Activated naive CD8-positive, alpha-beta T cell treated with anti-CD3 and anti-CD28 coated beads, Interleukin-2, amount 10 ng/mL, durations not matched to agents 7 days and 5 days (primary cell): ENCODE measurements at regions not wholly inside any gene's neighbourhood (a gene's known extent, or its start where the extent isn't known, plus 50 kb on each side); places are given as distances from the start of the nearest gene placed in this dataset.

Experiments used
- ATAC-seq: fragments of 150-1000 bp; cut with Tn5 transposase; one replicate; pipeline ENCODE4 v1.10.0; 2021; ENCODE audit warnings: low read depth, moderate library complexity
- POLR2A ChIA-PET: fragments of 350-600 bp; sonication (Branson Sonifier 250); formaldehyde crosslinking; loops from one replicate; lab custom pipeline; 2021; ENCODE audit warnings: antibody characterized with exemption; lab: Charles Lee
- DNase-seq: peaks from one replicate; pipeline ENCODE4 v3.0.0; 2021
- H3K27ac Mint-ChIP-seq: one replicate; pipeline ENCODE4 v1.8.0; 2022; ENCODE audit warnings: mild to moderate bottlenecking, mixed read lengths
- H3K27me3 Mint-ChIP-seq: one replicate; pipeline ENCODE4 v1.8.0; 2022; ENCODE audit warnings: mild to moderate bottlenecking, moderate library complexity, mixed read lengths
- H3K36me3 Mint-ChIP-seq: one replicate; pipeline ENCODE4 v1.8.0; 2021; ENCODE audit warnings: mild to moderate bottlenecking, mixed read lengths
- H3K4me1 Mint-ChIP-seq: one replicate; pipeline ENCODE4 v1.8.0; 2021; ENCODE audit warnings: mixed read lengths
- H3K4me3 Mint-ChIP-seq: one replicate; pipeline ENCODE4 v1.8.0; 2022; ENCODE audit warnings: mild to moderate bottlenecking, moderate library complexity, mixed read lengths
- H3K9me3 Mint-ChIP-seq: one replicate; pipeline ENCODE4 v1.8.0; 2021; ENCODE audit warnings: mixed read lengths

- POLR2A ChIA-PET, result no interaction called here
- H3K4me3 Mint-ChIP-seq, result no peak overlapping the region
- no peak for ATAC-seq
Measured at GRCh38 chr4:180909279-180909678, 1333.9 kb upstream of the TENM3 start.

GRCh38 chr4:180913750-180914149 is 1329.5 kb upstream of the TENM3 start:
- Mint-ChIP-seq H3K4me3 (no peak overlapping the region), H3K27me3 (no peaks in the 10 kb centered on the region), H3K4me1 (no peaks in the 10 kb centered on the region), H3K36me3 (no peaks in the 10 kb centered on the region), H3K9me3 (no peaks in the 10 kb centered on the region), H3K27ac (no peak overlapping the region)
- POLR2A ChIA-PET, result no interaction called here
- DNase-seq (no peak), ATAC-seq (no peak)

More at GRCh38 chr4:180909279-180909678, 1333.9 kb upstream of the TENM3 start:
- Mint-ChIP-seq H3K27me3 (no peaks in the 10 kb centered on the region), H3K36me3 (no peaks in the 10 kb centered on the region), H3K9me3 (peaks cover 1% of the 10 kb centered on the region), H3K4me1 (no peaks in the 10 kb centered on the region), H3K27ac (no peak overlapping the region)
- no peak for DNase-seq

- Mint-ChIP-seq H3K27me3 (no peaks in the 10 kb centered on the region), H3K4me3 (no peak overlapping the region), H3K27ac (no peak overlapping the region), H3K36me3 (no peaks in the 10 kb centered on the region), H3K9me3 (no peaks in the 10 kb centered on the region), H3K4me1 (no peaks in the 10 kb centered on the region)
- POLR2A ChIA-PET, result no interaction called here
- DNase-seq (no peak), ATAC-seq (no peak)
Measured at GRCh38 chr4:180923486-180923885, 1319.7 kb upstream of the TENM3 start.

- no peaks in the 10 kb centered on the region for H3K36me3 Mint-ChIP-seq
- no peaks in the 10 kb centered on the region for H3K9me3 Mint-ChIP-seq
- DNase-seq, result no peak
- H3K4me3 Mint-ChIP-seq, result no peak overlapping the region
- H3K4me1 Mint-ChIP-seq, result no peaks in the 10 kb centered on the region
- H3K27me3 Mint-ChIP-seq, result no peaks in the 10 kb centered on the region
- POLR2A ChIA-PET, result no interaction called here
- H3K27ac Mint-ChIP-seq, result no peak overlapping the region
- ATAC-seq, result no peak
Measured at GRCh38 chr4:180925805-180926204, 1317.4 kb upstream of the TENM3 start.

- Mint-ChIP-seq H3K27me3 (no peaks in the 10 kb centered on the region), H3K36me3 (no peaks in the 10 kb centered on the region), H3K9me3 (no peaks in the 10 kb centered on the region), H3K4me3 (no peak overlapping the region), H3K4me1 (no peaks in the 10 kb centered on the region), H3K27ac (no peak overlapping the region)
- no peak for DNase-seq
- ATAC-seq, result no peak
- POLR2A ChIA-PET, result no interaction called here
Measured at GRCh38 chr4:180926277-180926676, 1316.9 kb upstream of the TENM3 start.

GRCh38 chr4:180932370-180933001 is 1310.7 kb upstream of the TENM3 start:
- POLR2A ChIA-PET, result no interaction called here
- DNase-seq, result no peak
- Mint-ChIP-seq H3K36me3 (no peaks in the 10 kb centered on the region), H3K4me1 (no peaks in the 10 kb centered on the region), H3K4me3 (no peak overlapping the region), H3K27me3 (no peaks in the 10 kb centered on the region), H3K27ac (no peak overlapping the region), H3K9me3 (no peaks in the 10 kb centered on the region)
- ATAC-seq, result no peak

GRCh38 chr4:180937083-180937482 is 1306.1 kb upstream of the TENM3 start:
- H3K9me3 Mint-ChIP-seq, result no peaks in the 10 kb centered on the region
- ATAC-seq (no peak), DNase-seq (no peak)
- peaks cover 2% of the 10 kb centered on the region for H3K27me3 Mint-ChIP-seq
- POLR2A ChIA-PET, result no interaction called here
- no peaks in the 10 kb centered on the region for H3K4me1 Mint-ChIP-seq
- no peak overlapping the region for H3K4me3 Mint-ChIP-seq
- no peaks in the 10 kb centered on the region for H3K36me3 Mint-ChIP-seq
- H3K27ac Mint-ChIP-seq, result no peak overlapping the region

GRCh38 chr4:180940680-180941079 is 1302.5 kb upstream of the TENM3 start:
- no peak overlapping the region for H3K4me3 Mint-ChIP-seq
- H3K27ac Mint-ChIP-seq, result no peak overlapping the region
- POLR2A ChIA-PET, result no interaction called here
- no peaks in the 10 kb centered on the region for H3K9me3 Mint-ChIP-seq
- no peak for DNase-seq
- ATAC-seq, result no peak
- no peaks in the 10 kb centered on the region for H3K4me1 Mint-ChIP-seq
- H3K27me3 Mint-ChIP-seq, result peaks cover 2% of the 10 kb centered on the region
- H3K36me3 Mint-ChIP-seq, result no peaks in the 10 kb centered on the region

GRCh38 chr4:180942367-180942916 is 1300.8 kb upstream of the TENM3 start:
- H3K9me3 Mint-ChIP-seq, result no peaks in the 10 kb centered on the region
- no peak for DNase-seq
- peaks cover 2% of the 10 kb centered on the region for H3K27me3 Mint-ChIP-seq

GRCh38 chr4:180946188-180946587 is 1297.0 kb upstream of the TENM3 start:
- POLR2A ChIA-PET, result no interaction called here
- Mint-ChIP-seq H3K9me3 (no peaks in the 10 kb centered on the region), H3K36me3 (no peaks in the 10 kb centered on the region), H3K27me3 (no peaks in the 10 kb centered on the region), H3K27ac (no peak overlapping the region), H3K4me1 (no peaks in the 10 kb centered on the region), H3K4me3 (no peak overlapping the region)
- DNase-seq, result no peak
- no peak for ATAC-seq

More at GRCh38 chr4:180942367-180942916, 1300.8 kb upstream of the TENM3 start:
- Mint-ChIP-seq H3K4me1 (no peaks in the 10 kb centered on the region), H3K4me3 (no peak overlapping the region), H3K36me3 (no peaks in the 10 kb centered on the region), H3K27ac (no peak overlapping the region)
- ATAC-seq, result no peak
- POLR2A ChIA-PET, result no interaction called here

- H3K27me3 Mint-ChIP-seq, result no peaks in the 10 kb centered on the region
- no peaks in the 10 kb centered on the region for H3K36me3 Mint-ChIP-seq
- no peak overlapping the region for H3K4me3 Mint-ChIP-seq
- H3K9me3 Mint-ChIP-seq, result no peaks in the 10 kb centered on the region
- ATAC-seq (no peak), DNase-seq (no peak)
- H3K4me1 Mint-ChIP-seq, result no peaks in the 10 kb centered on the region
- POLR2A ChIA-PET, result no interaction called here
- H3K27ac Mint-ChIP-seq, result no peak overlapping the region
Measured at GRCh38 chr4:180947425-180947824, 1295.8 kb upstream of the TENM3 start.

- POLR2A ChIA-PET, result no interaction called here
- Mint-ChIP-seq H3K4me1 (no peaks in the 10 kb centered on the region), H3K27me3 (no peaks in the 10 kb centered on the region), H3K9me3 (no peaks in the 10 kb centered on the region), H3K27ac (no peak overlapping the region), H3K4me3 (no peak overlapping the region), H3K36me3 (no peaks in the 10 kb centered on the region)
- DNase-seq (no peak), ATAC-seq (no peak)
Measured at GRCh38 chr4:180949424-180950213, 1293.6 kb upstream of the TENM3 start.

- POLR2A ChIA-PET, result no interaction called here
- no peak overlapping the region for H3K27ac Mint-ChIP-seq
- no peak overlapping the region for H3K4me3 Mint-ChIP-seq
- H3K9me3 Mint-ChIP-seq, result no peaks in the 10 kb centered on the region
- H3K27me3 Mint-ChIP-seq, result no peaks in the 10 kb centered on the region
- DNase-seq, result no peak
- no peak for ATAC-seq
- no peaks in the 10 kb centered on the region for H3K36me3 Mint-ChIP-seq
- no peaks in the 10 kb centered on the region for H3K4me1 Mint-ChIP-seq
Measured at GRCh38 chr4:180950377-180950776, 1292.8 kb upstream of the TENM3 start.

GRCh38 chr4:180951312-180951711 is 1291.9 kb upstream of the TENM3 start:
- H3K27me3 Mint-ChIP-seq, result no peaks in the 10 kb centered on the region
- no peak overlapping the region for H3K4me3 Mint-ChIP-seq
- POLR2A ChIA-PET, result no interaction called here
- H3K4me1 Mint-ChIP-seq, result no peaks in the 10 kb centered on the region
- no peaks in the 10 kb centered on the region for H3K9me3 Mint-ChIP-seq
- DNase-seq, result no peak
- no peak for ATAC-seq
- no peak overlapping the region for H3K27ac Mint-ChIP-seq
- H3K36me3 Mint-ChIP-seq, result no peaks in the 10 kb centered on the region
